Mesendoderm (in vitro differentiated cells): ENCODE measurements at regions not wholly inside any gene's neighbourhood (a gene's known extent, or its start where the extent isn't known, plus 50 kb on each side); places are given as distances from the start of the nearest gene placed in this dataset.

Experiments used
- DNase-seq: peaks from one replicate; pipeline ENCODE4 v3.0.0; 2013
- H2AK5ac ChIP-seq: 2 replicates; pipeline ENCODE4 v1.6.1; 2013; ENCODE audit warnings: low read length, inconsistent platforms
- H2BK120ac ChIP-seq: 2 replicates; pipeline ENCODE4 v1.6.1; 2013; ENCODE audit warnings: low read depth, mild to moderate bottlenecking, low read length, moderate library complexity, mixed read lengths
- H2BK15ac ChIP-seq: replicated peaks from 2 replicates; pipeline ENCODE4 v1.6.1; 2013; ENCODE audit warnings: low read depth, mild to moderate bottlenecking, moderate library complexity
- H2BK5ac ChIP-seq: 2 replicates; pipeline ENCODE4 v1.6.1; 2013; ENCODE audit warnings: low read length, inconsistent platforms
- H3K18ac ChIP-seq: 2 replicates; pipeline ENCODE4 v1.6.1; 2013; ENCODE audit warnings: mild to moderate bottlenecking, low read length, mixed read lengths
- H3K23ac ChIP-seq: one replicate; pipeline ENCODE4 v1.6.1; 2013; ENCODE audit warnings: low read length
- H3K27ac ChIP-seq: 2 replicates; pipeline ENCODE4 v1.5.1; 2013; ENCODE audit warnings: low read depth, mild to moderate bottlenecking, inconsistent platforms, low read length, moderate library complexity
- H3K27me3 ChIP-seq: 2 replicates; pipeline ENCODE4 v1.6.1; 2013; ENCODE audit warnings: low read length, control low read depth, mild to moderate bottlenecking, inconsistent platforms; ENCODE audit not compliant: insufficient read depth, poor library complexity
- H3K36me3 ChIP-seq: 2 replicates; pipeline ENCODE4 v1.6.1; 2013; ENCODE audit warnings: low read length, inconsistent platforms; ENCODE audit not compliant: control insufficient read depth, insufficient read depth
- H3K4ac ChIP-seq: one replicate; pipeline ENCODE4 v1.6.1; 2013; ENCODE audit warnings: low read depth, mild to moderate bottlenecking, low read length, moderate library complexity
- H3K4me1 ChIP-seq: 2 replicates; pipeline ENCODE4 v1.6.1; 2013; ENCODE audit warnings: low read depth, low read length, inconsistent platforms; ENCODE audit not compliant: control insufficient read depth
- H3K4me2 ChIP-seq: 2 replicates; pipeline ENCODE4 v1.6.1; 2013; ENCODE audit warnings: low read length
- H3K4me3 ChIP-seq: 2 replicates; pipeline ENCODE4 v1.5.1; 2013; ENCODE audit warnings: mild to moderate bottlenecking, low read length
- H3K56ac ChIP-seq: one replicate; pipeline ENCODE4 v1.6.1; 2013; ENCODE audit warnings: low read length
- H3K79me1 ChIP-seq: 2 replicates; pipeline ENCODE4 v1.6.1; 2013; ENCODE audit warnings: low read length, inconsistent platforms
- H3K79me2 ChIP-seq: 2 replicates; pipeline ENCODE4 v1.6.1; 2013; ENCODE audit warnings: mild to moderate bottlenecking, low read length; ENCODE audit not compliant: control insufficient read depth, insufficient read depth
- H3K9ac ChIP-seq: 2 replicates; pipeline ENCODE4 v1.6.1; 2013; ENCODE audit warnings: low read length, inconsistent platforms
- H4K5ac ChIP-seq: one replicate; pipeline ENCODE4 v1.6.1; 2013; ENCODE audit warnings: low read length
- H4K8ac ChIP-seq: one replicate; pipeline ENCODE4 v1.6.1; 2013; ENCODE audit warnings: low read depth, mild to moderate bottlenecking, control low read depth, low read length, moderate library complexity
- WGBS: extraction: QIAGEN DNeasy Blood & Tissue Kit; methylation state at CpG from one replicate; pipeline ENCODE4 v1.1.7; 2013; ENCODE audit warnings: low lambda C conversion rate, missing lambda C conversion rate; ENCODE audit not compliant: insufficient coverage; ENCODE audit errors: extremely low coverage; 5-methylcytosine and 5-hydroxymethylcytosine counted together

- Histone ChIP-seq H4K8ac (no peak overlapping the region), H3K9ac (peak overlapping the region; percentile 23), H3K4me3 (no peak overlapping the region), H3K79me1 (no peaks in the 10 kb centered on the region), H4K5ac (no peak overlapping the region), H2BK5ac (no peak overlapping the region), H3K79me2 (no peaks in the 10 kb centered on the region), H2BK120ac (no peak overlapping the region), H3K4me2 (peak overlapping the region; percentile 92), H3K56ac (peak overlapping the region; percentile 76), H3K36me3 (no peaks in the 10 kb centered on the region), H3K18ac (no peak overlapping the region), H2BK15ac (no peak overlapping the region), H3K23ac (peak overlapping the region; percentile 51), H3K27ac (no peak overlapping the region), H3K27me3 (peaks cover 30% of the 10 kb centered on the region), H3K4ac (no peak overlapping the region), H3K4me1 (peaks cover 4% of the 10 kb centered on the region), H2AK5ac (no peak overlapping the region)
- DNase-seq = peak; percentile 75
- WGBS = no CpG with 5 or more reads among the region's 30 CpGs
These were observed 74.5 kb upstream of the TBCA start for GRCh38 chr5:77850536-77851175.

GRCh38 chr5:77849308-77849900 lies 73.3 kb upstream of the TBCA start:
- Histone ChIP-seq H3K56ac (no peak overlapping the region), H2BK15ac (no peak overlapping the region), H2BK120ac (no peak overlapping the region), H3K36me3 (no peaks in the 10 kb centered on the region), H3K27me3 (peaks cover 41% of the 10 kb centered on the region), H3K27ac (no peak overlapping the region), H3K18ac (no peak overlapping the region), H3K4ac (no peak overlapping the region), H3K79me1 (no peaks in the 10 kb centered on the region), H3K4me1 (peaks cover 4% of the 10 kb centered on the region), H3K4me2 (no peak overlapping the region), H3K9ac (no peak overlapping the region), H3K23ac (no peak overlapping the region), H3K79me2 (no peaks in the 10 kb centered on the region), H3K4me3 (no peak overlapping the region), H2BK5ac (no peak overlapping the region), H2AK5ac (no peak overlapping the region), H4K8ac (no peak overlapping the region), H4K5ac (no peak overlapping the region)
- no peak for DNase-seq
- no CpG with 5 or more reads among the region's 6 CpGs for WGBS

GRCh38 chr5:77847814-77848290 lies 71.7 kb upstream of the TBCA start:
- Histone ChIP-seq H4K5ac (no peak overlapping the region), H3K4me2 (no peak overlapping the region), H3K4me1 (peaks cover 8% of the 10 kb centered on the region), H3K27ac (no peak overlapping the region), H3K4me3 (no peak overlapping the region), H3K79me2 (no peaks in the 10 kb centered on the region), H3K27me3 (peaks cover 49% of the 10 kb centered on the region), H3K18ac (no peak overlapping the region), H3K23ac (no peak overlapping the region), H3K79me1 (no peaks in the 10 kb centered on the region), H3K4ac (no peak overlapping the region), H2BK5ac (no peak overlapping the region), H2BK15ac (no peak overlapping the region), H2BK120ac (no peak overlapping the region), H4K8ac (no peak overlapping the region), H3K36me3 (no peaks in the 10 kb centered on the region), H3K56ac (no peak overlapping the region), H2AK5ac (no peak overlapping the region), H3K9ac (no peak overlapping the region)
- peak; percentile 78 for DNase-seq
- WGBS = no CpG with 5 or more reads among the region's 7 CpGs

DNA sequence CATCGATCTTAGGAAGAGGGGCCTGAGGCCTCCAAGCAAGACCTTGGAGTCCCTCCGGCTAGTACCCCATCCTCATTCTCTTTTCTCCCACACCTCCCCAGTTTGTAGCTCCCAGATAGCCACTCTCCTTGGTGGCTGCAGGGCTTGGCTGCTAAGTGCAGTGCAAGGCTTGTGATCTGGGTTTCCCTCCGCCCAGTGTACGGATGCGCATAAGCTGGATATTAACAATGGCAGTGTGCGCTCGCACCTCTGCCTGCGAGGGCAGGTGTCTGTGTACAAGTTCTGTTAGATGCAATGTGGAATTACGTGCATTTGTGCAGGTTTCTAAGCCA lies 71.0 kb upstream of the TBCA start:
- H3K36me3 ChIP-seq = no peaks in the 10 kb centered on the region
- H3K18ac ChIP-seq = no peak overlapping the region
- no peak overlapping the region for H4K5ac ChIP-seq
- H3K4ac ChIP-seq = no peak overlapping the region
- no peak for DNase-seq
- H3K27ac ChIP-seq = no peak overlapping the region
- no peak overlapping the region for H4K8ac ChIP-seq
- no peaks in the 10 kb centered on the region for H3K79me2 ChIP-seq
- no peak overlapping the region for H2BK5ac ChIP-seq
- H3K9ac ChIP-seq = no peak overlapping the region
- no peak overlapping the region for H3K56ac ChIP-seq
- H3K79me1 ChIP-seq = no peaks in the 10 kb centered on the region
- H3K4me1 ChIP-seq = peaks cover 8% of the 10 kb centered on the region
- H3K27me3 ChIP-seq = peaks cover 52% of the 10 kb centered on the region
- H3K4me3 ChIP-seq = no peak overlapping the region
- no CpG with 5 or more reads among the region's 9 CpGs for WGBS
- no peak overlapping the region for H2BK120ac ChIP-seq
- no peak overlapping the region for H2BK15ac ChIP-seq
- H2AK5ac ChIP-seq = no peak overlapping the region
- H3K4me2 ChIP-seq = no peak overlapping the region
- no peak overlapping the region for H3K23ac ChIP-seq

DNA sequence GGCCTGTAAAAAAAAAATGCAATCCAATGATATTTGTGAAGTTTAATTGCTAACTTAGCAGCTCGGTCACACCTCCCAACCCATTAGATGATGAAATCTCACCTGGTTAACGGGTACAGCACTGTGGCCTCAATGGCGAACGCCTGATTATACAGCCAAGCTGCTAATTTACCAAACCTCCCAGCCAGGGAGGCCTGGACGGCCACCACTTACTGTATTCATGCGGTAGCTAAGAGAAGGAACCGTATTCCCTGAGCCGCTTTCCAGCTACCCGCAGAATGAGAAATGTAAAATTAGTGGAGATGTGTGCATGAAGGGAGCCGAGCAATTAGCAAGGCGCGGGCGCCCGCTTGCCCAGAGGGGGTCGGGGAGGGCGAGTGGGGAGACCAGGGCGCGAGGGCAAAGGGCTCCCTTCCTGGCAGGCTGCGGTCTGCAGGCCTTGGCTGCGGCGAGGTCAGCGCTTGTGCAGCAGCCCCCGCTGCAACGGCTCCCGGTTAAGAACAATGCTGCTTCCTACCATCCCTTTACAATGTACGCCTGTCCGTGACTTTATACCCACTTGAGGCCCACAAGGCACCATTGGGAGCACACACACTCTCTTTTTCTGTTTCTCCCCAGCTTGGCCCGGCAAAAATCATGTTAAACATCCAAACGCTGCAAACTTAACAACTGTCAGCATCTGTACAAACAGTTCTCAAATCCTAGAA lies 70.4 kb upstream of the TBCA start:
- H3K18ac ChIP-seq = no peak overlapping the region
- no CpG with 5 or more reads among the region's 29 CpGs for WGBS
- no peak overlapping the region for H2BK5ac ChIP-seq
- no peaks in the 10 kb centered on the region for H3K79me1 ChIP-seq
- H3K4ac ChIP-seq = no peak overlapping the region
- H2BK120ac ChIP-seq = no peak overlapping the region
- H3K9ac ChIP-seq = no peak overlapping the region
- no peak overlapping the region for H4K8ac ChIP-seq
- H3K36me3 ChIP-seq = no peaks in the 10 kb centered on the region
- peak overlapping the region; percentile 39 for H3K56ac ChIP-seq
- peaks cover 55% of the 10 kb centered on the region for H3K27me3 ChIP-seq
- H3K79me2 ChIP-seq = no peaks in the 10 kb centered on the region
- no peak overlapping the region for H3K4me2 ChIP-seq
- H3K23ac ChIP-seq = no peak overlapping the region
- H3K4me3 ChIP-seq = no peak overlapping the region
- H2AK5ac ChIP-seq = no peak overlapping the region
- DNase-seq = no peak
- peaks cover 8% of the 10 kb centered on the region for H3K4me1 ChIP-seq
- no peak overlapping the region for H4K5ac ChIP-seq
- no peak overlapping the region for H2BK15ac ChIP-seq
- H3K27ac ChIP-seq = no peak overlapping the region
